Neutrophil (primary cell): ENCODE measurements at regions not wholly inside any gene's neighbourhood (a gene's known extent, or its start where the extent isn't known, plus 50 kb on each side); places are given as distances from the start of the nearest gene placed in this dataset.
A peak's percentile ranks its signal among the peaks of the same experiment; 100 is the strongest.

Experiments used
- H3K27ac ChIP-seq: fragments of 200-600 bp; sonication (generic); 2 replicates; pipeline ENCODE4 v1.5.1; 2016; ENCODE audit warnings: mild to moderate bottlenecking, moderate library complexity
- H3K27me3 ChIP-seq: fragments of 200-600 bp; sonication (generic); 2 replicates; pipeline ENCODE4 v1.6.0; 2016; ENCODE audit warnings: mild to moderate bottlenecking
- H3K36me3 ChIP-seq: fragments of 200-600 bp; sonication (generic); 2 replicates; pipeline ENCODE4 v1.5.1; 2017
- H3K4me1 ChIP-seq, 2 experiments: fragments of 200-600 bp in 1 of 2; sonication (generic) in 1 of 2; 1 replicate in 1 of 2; 2 replicates in 1 of 2; pipeline versions ENCODE4 v1.5.1 to v1.6.1; 2013 to 2016; ENCODE audit warnings: low read depth in 1 of 2, low read length in 1 of 2, mild to moderate bottlenecking in 1 of 2, moderate library complexity in 1 of 2; ENCODE audit not compliant: control insufficient read depth in 1 of 2, insufficient read depth in 1 of 2
- H3K4me3 ChIP-seq, 2 experiments: fragments of 200-600 bp in 1 of 2; sonication (generic) in 1 of 2; 1 replicate in 1 of 2; 2 replicates in 1 of 2; pipeline ENCODE4 v1.5.1; 2013 to 2016; ENCODE audit warnings: low read depth in 1 of 2, low read length in 1 of 2, mild to moderate bottlenecking in 1 of 2, moderate library complexity in 1 of 2
- H3K9me3 ChIP-seq: fragments of 200-600 bp; sonication (generic); 2 replicates; pipeline ENCODE4 v1.5.1; 2016
- TF ChIP-seq, protein P1 (sequence below): fragments of 200-600 bp; sonication (generic); IDR thresholded peaks from 2 replicates; pipeline ENCODE4 v1.5.1; 2016; ENCODE audit warnings: antibody characterized with exemption

DNA sequence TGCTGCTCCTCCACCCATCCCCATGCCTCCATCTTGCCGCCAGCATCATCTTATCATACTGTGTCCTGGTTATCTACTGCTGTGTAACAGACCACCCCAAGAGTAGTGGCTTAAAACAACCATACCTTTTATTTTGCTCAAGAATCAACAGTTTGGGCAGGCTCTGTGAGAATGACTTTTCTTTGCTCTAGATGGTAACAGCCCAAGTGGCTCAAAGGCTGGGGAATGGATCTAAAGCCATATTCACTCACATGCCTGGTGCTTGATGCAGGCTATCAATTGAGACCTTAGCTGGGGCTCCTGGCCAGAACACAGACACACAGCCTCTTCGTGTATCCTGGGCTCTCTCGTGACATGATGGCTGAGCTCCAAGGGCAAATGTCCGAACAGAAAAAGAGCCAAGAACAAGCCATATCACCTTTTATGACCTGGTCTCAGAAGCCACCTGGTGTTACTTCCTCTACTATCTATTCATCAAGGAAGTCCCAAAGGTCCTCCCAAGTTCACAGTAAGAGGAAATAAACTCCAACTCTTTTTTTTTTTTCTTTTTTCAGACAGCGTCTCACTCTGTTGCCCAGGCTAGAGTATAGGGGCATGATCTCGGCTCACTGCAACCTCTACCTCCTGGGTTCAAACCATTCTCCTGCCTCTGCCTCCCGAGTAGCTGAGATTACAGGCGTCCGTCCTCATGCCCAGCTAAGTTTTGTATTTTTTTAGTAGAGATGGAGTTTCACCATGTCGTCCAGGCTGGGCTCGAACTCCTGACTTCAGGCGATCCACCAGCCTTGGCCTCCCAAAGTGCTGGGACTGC lies 159.3 kb upstream of the JARID2 start:
- Histone ChIP-seq H3K4me1 (peaks cover 72 to 79% of the 10 kb centered on the region in 2 experiments), H3K36me3 (no peaks in the 10 kb centered on the region), H3K27ac (peak overlapping the region; percentile 83), H3K4me3 (peak overlapping the region in 1 of 2 experiments; percentile 28), H3K9me3 (no peaks in the 10 kb centered on the region), H3K27me3 (no peaks in the 10 kb centered on the region)
- TF ChIP-seq, protein P1, sequence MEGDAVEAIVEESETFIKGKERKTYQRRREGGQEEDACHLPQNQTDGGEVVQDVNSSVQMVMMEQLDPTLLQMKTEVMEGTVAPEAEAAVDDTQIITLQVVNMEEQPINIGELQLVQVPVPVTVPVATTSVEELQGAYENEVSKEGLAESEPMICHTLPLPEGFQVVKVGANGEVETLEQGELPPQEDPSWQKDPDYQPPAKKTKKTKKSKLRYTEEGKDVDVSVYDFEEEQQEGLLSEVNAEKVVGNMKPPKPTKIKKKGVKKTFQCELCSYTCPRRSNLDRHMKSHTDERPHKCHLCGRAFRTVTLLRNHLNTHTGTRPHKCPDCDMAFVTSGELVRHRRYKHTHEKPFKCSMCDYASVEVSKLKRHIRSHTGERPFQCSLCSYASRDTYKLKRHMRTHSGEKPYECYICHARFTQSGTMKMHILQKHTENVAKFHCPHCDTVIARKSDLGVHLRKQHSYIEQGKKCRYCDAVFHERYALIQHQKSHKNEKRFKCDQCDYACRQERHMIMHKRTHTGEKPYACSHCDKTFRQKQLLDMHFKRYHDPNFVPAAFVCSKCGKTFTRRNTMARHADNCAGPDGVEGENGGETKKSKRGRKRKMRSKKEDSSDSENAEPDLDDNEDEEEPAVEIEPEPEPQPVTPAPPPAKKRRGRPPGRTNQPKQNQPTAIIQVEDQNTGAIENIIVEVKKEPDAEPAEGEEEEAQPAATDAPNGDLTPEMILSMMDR = no peak

DNA sequence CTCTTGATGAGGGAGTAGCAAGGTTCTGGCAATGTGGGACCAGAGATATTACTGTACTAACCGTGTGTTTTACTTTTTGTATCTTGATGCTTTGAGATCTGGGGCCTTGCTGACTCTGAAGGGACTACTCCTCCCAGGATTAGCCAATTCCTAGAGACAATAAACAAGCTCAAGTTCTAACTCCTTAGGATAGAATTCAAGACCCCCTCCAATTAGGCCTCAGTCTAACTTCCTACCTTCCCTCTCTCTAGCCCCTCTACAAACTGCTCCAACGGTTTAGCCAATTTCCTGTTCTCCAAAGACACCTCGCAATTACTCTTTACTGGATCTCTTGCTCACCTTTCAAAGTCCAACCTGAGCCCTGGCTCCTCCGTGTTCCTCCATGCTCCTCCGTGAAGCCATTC lies 158.7 kb upstream of the JARID2 start:
- Histone ChIP-seq H3K27me3 (no peaks in the 10 kb centered on the region), H3K27ac (peak overlapping the region; percentile 83), H3K36me3 (no peaks in the 10 kb centered on the region), H3K9me3 (no peaks in the 10 kb centered on the region), H3K4me1 (peaks cover 78 to 86% of the 10 kb centered on the region in 2 experiments), H3K4me3 (peak overlapping the region in 1 of 2 experiments; percentile 28)
- TF ChIP-seq, protein P1 = no peak

DNA sequence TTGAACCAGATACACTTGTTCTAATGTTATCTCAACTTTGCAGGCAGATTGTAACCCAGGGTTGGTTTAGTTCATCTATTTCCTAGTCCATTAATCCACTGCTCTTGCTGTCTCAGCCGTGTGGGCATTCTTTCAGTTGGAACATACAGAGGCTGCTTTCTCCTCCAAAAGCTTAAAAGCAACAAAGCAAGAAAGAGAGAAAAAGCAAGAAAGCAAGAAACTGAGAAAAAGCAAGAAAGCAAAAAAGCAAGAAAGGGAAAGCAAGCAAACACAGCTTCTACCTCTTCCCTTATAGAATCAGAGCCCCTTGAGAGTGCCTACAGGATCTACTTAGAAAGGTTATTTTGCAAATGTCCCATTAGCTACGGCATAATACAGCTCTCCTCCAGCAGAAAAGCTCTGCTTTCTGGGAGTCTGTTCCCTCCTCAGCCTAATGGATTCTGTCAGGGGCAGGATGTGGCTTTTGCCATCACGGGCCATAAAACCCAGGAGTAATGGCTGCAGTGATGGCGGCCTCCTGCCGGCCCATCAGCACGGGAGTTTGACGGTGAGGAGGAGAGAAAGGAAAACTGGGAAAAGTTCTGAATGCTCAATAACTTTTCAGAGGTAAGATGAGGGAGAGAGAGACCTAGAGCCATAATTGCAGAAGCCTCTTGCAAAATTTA lies 156.8 kb upstream of the JARID2 start:
- TF ChIP-seq, protein P1 = no peak
- Histone ChIP-seq H3K4me1 (peaks cover 75 to 82% of the 10 kb centered on the region in 2 experiments), H3K27me3 (no peaks in the 10 kb centered on the region), H3K36me3 (no peaks in the 10 kb centered on the region), H3K27ac (peak overlapping the region; percentile 78), H3K9me3 (no peaks in the 10 kb centered on the region), H3K4me3 (no peak overlapping the region)

DNA sequence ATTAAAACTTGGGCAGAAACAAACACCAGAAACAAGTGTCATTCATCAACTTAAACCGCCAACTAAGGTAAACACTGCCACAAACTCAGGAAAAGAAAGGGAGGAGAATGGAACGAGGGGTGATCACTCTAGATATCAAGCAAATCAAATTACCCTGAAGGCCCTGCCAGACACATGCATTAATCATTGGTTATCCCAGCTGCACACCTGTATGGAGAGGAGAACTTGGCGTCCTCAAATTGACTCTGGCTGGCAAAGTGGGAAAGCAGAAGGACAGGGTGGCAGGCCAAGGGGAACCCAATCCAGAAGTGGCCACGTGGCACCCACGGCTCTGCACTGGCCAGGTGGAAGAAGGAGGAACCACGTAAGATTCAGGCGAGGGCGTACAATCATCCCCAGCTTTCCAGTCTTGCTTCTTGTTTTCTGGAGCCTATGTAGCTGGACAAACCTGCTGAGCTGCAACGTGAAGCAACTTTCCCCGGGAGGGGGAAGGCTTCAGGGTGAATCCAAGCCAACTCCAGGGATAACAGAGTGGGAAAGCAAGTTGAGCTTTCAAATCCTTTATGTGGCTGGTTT lies 156.2 kb upstream of the JARID2 start:
- H3K36me3 ChIP-seq = no peaks in the 10 kb centered on the region
- H3K4me1 ChIP-seq = peaks cover 69 to 76% of the 10 kb centered on the region in 2 experiments
- H3K27ac ChIP-seq = peak overlapping the region; percentile 78
- no peaks in the 10 kb centered on the region for H3K9me3 ChIP-seq
- TF ChIP-seq, protein P1 = no peak
- no peak overlapping the region for H3K4me3 ChIP-seq
- H3K27me3 ChIP-seq = no peaks in the 10 kb centered on the region

DNA sequence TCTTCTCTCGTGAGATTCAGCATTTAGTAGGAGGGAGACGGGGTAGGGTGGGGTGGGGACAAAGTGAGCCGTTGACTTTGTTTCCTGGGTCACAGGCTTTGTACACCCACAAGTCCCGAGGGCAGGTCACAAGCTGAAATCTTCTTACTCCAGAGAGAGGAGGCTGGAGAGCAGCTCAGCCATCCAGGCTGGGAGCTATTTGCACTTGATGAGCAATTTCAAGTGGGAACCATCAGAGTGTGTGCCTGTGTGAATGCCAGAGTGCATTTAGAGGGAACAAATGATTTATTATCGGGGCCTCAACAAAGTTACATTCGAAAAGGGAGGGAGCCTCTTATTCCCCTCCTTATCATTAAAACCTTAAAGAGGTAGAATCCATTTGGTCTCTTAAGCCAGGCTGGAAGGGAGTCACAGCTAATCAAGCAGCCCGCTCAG lies 155.7 kb upstream of the JARID2 start:
- Histone ChIP-seq H3K27me3 (no peaks in the 10 kb centered on the region), H3K4me1 (peaks cover 64 to 71% of the 10 kb centered on the region in 2 experiments), H3K36me3 (no peaks in the 10 kb centered on the region), H3K9me3 (no peaks in the 10 kb centered on the region), H3K4me3 (no peak overlapping the region), H3K27ac (peak overlapping the region; percentile 78)
- TF ChIP-seq, protein P1 = no peak
